Natural killer cell (primary cell): ENCODE measurements at regions not wholly inside any gene's neighbourhood (a gene's known extent, or its start where the extent isn't known, plus 50 kb on each side); places are given as distances from the start of the nearest gene placed in this dataset.

ENCODE experiments used
- ATAC-seq, 3 donors: fragments of 150-1000 bp in 2 of 3; fragments of 200-7000 bp in 1 of 3; cut with Tn5 transposase; 1 replicate in 1 of 3; 2 replicates in 2 of 3; pipeline ENCODE4 v1.10.0; 2021; ENCODE audit warnings: mild to moderate bottlenecking in 2 of 3, moderate library complexity in 2 of 3
- DNase-seq, 2 donors: peaks; one replicate each; pipeline versions ENCODE4 v3.0.0 to v3.0.0-alpha.2; 2013 to 2021; ENCODE audit warnings: mixed read lengths in 1 of 2
- H3K27ac ChIP-seq: one replicate; pipeline ENCODE4 v1.5.1; 2013; ENCODE audit warnings: mild to moderate bottlenecking, low read length
- H3K27me3 ChIP-seq: one replicate; pipeline ENCODE4 v1.6.1; 2013; ENCODE audit warnings: low read length; ENCODE audit not compliant: control insufficient read depth, insufficient read depth
- H3K36me3 ChIP-seq: one replicate; pipeline ENCODE4 v1.6.1; 2013; ENCODE audit warnings: low read length; ENCODE audit not compliant: control insufficient read depth, insufficient read depth
- H3K4me1 ChIP-seq: one replicate; pipeline ENCODE4 v1.6.1; 2013; ENCODE audit warnings: low read length; ENCODE audit not compliant: control insufficient read depth, insufficient read depth
- H3K4me3 ChIP-seq: one replicate; pipeline ENCODE4 v1.5.1; 2013; ENCODE audit warnings: low read length
- H3K9me3 ChIP-seq: one replicate; pipeline ENCODE4 v1.6.1; 2013; ENCODE audit warnings: low read length; ENCODE audit not compliant: control insufficient read depth, insufficient read depth
- H3K27ac Mint-ChIP-seq, 2 donors: one replicate each; pipeline ENCODE4 v1.8.0; 2022; ENCODE audit warnings: mild to moderate bottlenecking in 2 of 2, mixed read lengths in 2 of 2, moderate library complexity in 1 of 2
- H3K27me3 Mint-ChIP-seq, 2 donors: one replicate each; pipeline ENCODE4 v1.8.0; 2022; ENCODE audit warnings: low read depth in 2 of 2, mixed read lengths in 2 of 2
- H3K36me3 Mint-ChIP-seq: one replicate; pipeline ENCODE4 v1.8.0; 2022; ENCODE audit warnings: mixed read lengths
- H3K4me1 Mint-ChIP-seq, 2 donors: one replicate each; pipeline ENCODE4 v1.8.0; 2022; ENCODE audit warnings: mixed read lengths in 2 of 2
- H3K4me3 Mint-ChIP-seq: one replicate; pipeline ENCODE4 v1.8.0; 2022; ENCODE audit warnings: mild to moderate bottlenecking, moderate library complexity, mixed read lengths
- H3K9me3 Mint-ChIP-seq, 2 donors: one replicate each; pipeline ENCODE4 v1.8.0; 2022; ENCODE audit warnings: mixed read lengths in 2 of 2
- CTCF ChIP-seq: fragments of 200-600 bp; IDR thresholded peaks from one replicate; pipeline ENCODE4 v1.8.0; 2022; ENCODE audit warnings: antibody characterized with exemption
- WGBS: methylation state at CpG from one replicate; pipeline ENCODE4 v1.1.7; 2013; ENCODE audit warnings: missing lambda C conversion rate; ENCODE audit not compliant: insufficient coverage; 5-methylcytosine and 5-hydroxymethylcytosine counted together
- intact Hi-C: fragments of 100-400 bp; cut with micrococcal nuclease; formaldehyde crosslinking; loops from one replicate; pipeline ENCODE4 v1.14.2; 2022

GRCh38 chr1:213416461-213417224, 365.6 kb downstream of the RPS6KC1 start:
- H3K36me3 Mint-ChIP-seq, result no peaks in the 10 kb centered on the region
- ATAC-seq, result no peak
- H3K27ac Mint-ChIP-seq, result no peak overlapping the region
- H3K27ac ChIP-seq, result no peak overlapping the region
- intact Hi-C loops, result no loop called here
- WGBS, result 80% methylated on average over 17 of the region's 17 CpGs
- H3K4me1 Mint-ChIP-seq, result no peaks in the 10 kb centered on the region
- peaks cover 8 to 10% of the 10 kb centered on the region in 2 donors for H3K27me3 Mint-ChIP-seq
- H3K4me3 ChIP-seq, result no peak overlapping the region
- no peaks in the 10 kb centered on the region for H3K9me3 ChIP-seq
- no peak overlapping the region for H3K4me3 Mint-ChIP-seq
- no peak for DNase-seq
- TF ChIP-seq CTCF, result no peak
- no peaks in the 10 kb centered on the region for H3K36me3 ChIP-seq
- H3K9me3 Mint-ChIP-seq, result no peaks in the 10 kb centered on the region
- no peaks in the 10 kb centered on the region for H3K4me1 ChIP-seq
- no peaks in the 10 kb centered on the region for H3K27me3 ChIP-seq

- Mint-ChIP-seq H3K4me3 (no peak overlapping the region), H3K4me1 (no peaks in the 10 kb centered on the region), H3K27ac (no peak overlapping the region), H3K9me3 (no peaks in the 10 kb centered on the region), H3K27me3 (peaks cover 12 to 14% of the 10 kb centered on the region in 2 donors), H3K36me3 (no peaks in the 10 kb centered on the region)
- no peak for ATAC-seq
- no peak overlapping the region for H3K27ac ChIP-seq
- 91% methylated on average over 14 of the region's 14 CpGs for WGBS
- H3K4me3 ChIP-seq, result no peak overlapping the region
- intact Hi-C loops, result no loop called here
- no peak for DNase-seq
- H3K9me3 ChIP-seq, result no peaks in the 10 kb centered on the region
- no peaks in the 10 kb centered on the region for H3K27me3 ChIP-seq
- no peaks in the 10 kb centered on the region for H3K4me1 ChIP-seq
- H3K36me3 ChIP-seq, result no peaks in the 10 kb centered on the region
- TF ChIP-seq CTCF, result no peak
These were observed 366.3 kb downstream of the RPS6KC1 start for GRCh38 chr1:213417225-213417820.

GRCh38 chr1:213417846-213418245, 366.8 kb downstream of the RPS6KC1 start:
- WGBS, result 93% methylated on average over 3 of the region's 5 CpGs
- Mint-ChIP-seq H3K4me1 (no peaks in the 10 kb centered on the region), H3K27me3 (peaks cover 12 to 16% of the 10 kb centered on the region in 2 donors), H3K4me3 (no peak overlapping the region), H3K9me3 (no peaks in the 10 kb centered on the region), H3K36me3 (no peaks in the 10 kb centered on the region), H3K27ac (no peak overlapping the region)
- H3K36me3 ChIP-seq, result no peaks in the 10 kb centered on the region
- no peak overlapping the region for H3K4me3 ChIP-seq
- no peaks in the 10 kb centered on the region for H3K4me1 ChIP-seq
- H3K27me3 ChIP-seq, result no peaks in the 10 kb centered on the region
- TF ChIP-seq CTCF, result no peak
- ATAC-seq (no peak), DNase-seq (no peak)
- intact Hi-C loops, result no loop called here
- H3K9me3 ChIP-seq, result no peaks in the 10 kb centered on the region
- H3K27ac ChIP-seq, result no peak overlapping the region
